Panc1 (cell line): ENCODE measurements at regions not wholly inside any gene's neighbourhood (a gene's known extent, or its start where the extent isn't known, plus 50 kb on each side); places are given as distances from the start of the nearest gene placed in this dataset.

Source experiments
- TF ChIP-seq, protein P1 (sequence below): fragments of 450-650 bp; IDR thresholded peaks from 2 replicates; pipeline ENCODE4 v1.5.1; 2017; ENCODE audit warnings: mild to moderate bottlenecking
- TF ChIP-seq, protein P2 (sequence below), 2 experiments: IDR thresholded peaks; 2 replicates each; pipeline ENCODE4 v1.6.1; 2011 to 2012; ENCODE audit warnings: low read depth in 2 of 2, control low read depth in 1 of 2, low read length in 1 of 2, mild to moderate bottlenecking in 1 of 2, moderate library complexity in 1 of 2; ENCODE audit not compliant: insufficient read depth in 1 of 2

DNA sequence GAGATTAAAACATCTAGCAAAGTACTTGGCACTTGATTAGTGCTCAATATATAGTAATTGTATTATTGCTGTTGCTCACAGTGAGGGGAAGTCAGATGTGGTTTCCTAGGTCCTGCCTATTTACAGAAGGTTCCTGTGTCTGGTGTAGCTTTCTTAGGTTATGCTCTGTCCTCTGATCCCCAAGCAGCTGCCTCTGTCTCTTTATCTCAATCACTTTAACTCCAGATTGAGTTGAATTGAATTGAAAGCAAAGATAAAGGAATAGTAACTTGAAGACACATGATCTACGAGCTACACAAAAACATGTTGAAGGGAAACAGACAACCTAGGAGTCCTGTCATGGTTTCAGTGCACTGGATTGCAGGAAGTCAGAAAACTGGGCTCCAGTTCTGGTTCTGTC lies 113.9 kb upstream of the ADAMTSL1 start:
- TF ChIP-seq, protein P1, sequence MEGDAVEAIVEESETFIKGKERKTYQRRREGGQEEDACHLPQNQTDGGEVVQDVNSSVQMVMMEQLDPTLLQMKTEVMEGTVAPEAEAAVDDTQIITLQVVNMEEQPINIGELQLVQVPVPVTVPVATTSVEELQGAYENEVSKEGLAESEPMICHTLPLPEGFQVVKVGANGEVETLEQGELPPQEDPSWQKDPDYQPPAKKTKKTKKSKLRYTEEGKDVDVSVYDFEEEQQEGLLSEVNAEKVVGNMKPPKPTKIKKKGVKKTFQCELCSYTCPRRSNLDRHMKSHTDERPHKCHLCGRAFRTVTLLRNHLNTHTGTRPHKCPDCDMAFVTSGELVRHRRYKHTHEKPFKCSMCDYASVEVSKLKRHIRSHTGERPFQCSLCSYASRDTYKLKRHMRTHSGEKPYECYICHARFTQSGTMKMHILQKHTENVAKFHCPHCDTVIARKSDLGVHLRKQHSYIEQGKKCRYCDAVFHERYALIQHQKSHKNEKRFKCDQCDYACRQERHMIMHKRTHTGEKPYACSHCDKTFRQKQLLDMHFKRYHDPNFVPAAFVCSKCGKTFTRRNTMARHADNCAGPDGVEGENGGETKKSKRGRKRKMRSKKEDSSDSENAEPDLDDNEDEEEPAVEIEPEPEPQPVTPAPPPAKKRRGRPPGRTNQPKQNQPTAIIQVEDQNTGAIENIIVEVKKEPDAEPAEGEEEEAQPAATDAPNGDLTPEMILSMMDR: no peak
- TF ChIP-seq, protein P2, sequence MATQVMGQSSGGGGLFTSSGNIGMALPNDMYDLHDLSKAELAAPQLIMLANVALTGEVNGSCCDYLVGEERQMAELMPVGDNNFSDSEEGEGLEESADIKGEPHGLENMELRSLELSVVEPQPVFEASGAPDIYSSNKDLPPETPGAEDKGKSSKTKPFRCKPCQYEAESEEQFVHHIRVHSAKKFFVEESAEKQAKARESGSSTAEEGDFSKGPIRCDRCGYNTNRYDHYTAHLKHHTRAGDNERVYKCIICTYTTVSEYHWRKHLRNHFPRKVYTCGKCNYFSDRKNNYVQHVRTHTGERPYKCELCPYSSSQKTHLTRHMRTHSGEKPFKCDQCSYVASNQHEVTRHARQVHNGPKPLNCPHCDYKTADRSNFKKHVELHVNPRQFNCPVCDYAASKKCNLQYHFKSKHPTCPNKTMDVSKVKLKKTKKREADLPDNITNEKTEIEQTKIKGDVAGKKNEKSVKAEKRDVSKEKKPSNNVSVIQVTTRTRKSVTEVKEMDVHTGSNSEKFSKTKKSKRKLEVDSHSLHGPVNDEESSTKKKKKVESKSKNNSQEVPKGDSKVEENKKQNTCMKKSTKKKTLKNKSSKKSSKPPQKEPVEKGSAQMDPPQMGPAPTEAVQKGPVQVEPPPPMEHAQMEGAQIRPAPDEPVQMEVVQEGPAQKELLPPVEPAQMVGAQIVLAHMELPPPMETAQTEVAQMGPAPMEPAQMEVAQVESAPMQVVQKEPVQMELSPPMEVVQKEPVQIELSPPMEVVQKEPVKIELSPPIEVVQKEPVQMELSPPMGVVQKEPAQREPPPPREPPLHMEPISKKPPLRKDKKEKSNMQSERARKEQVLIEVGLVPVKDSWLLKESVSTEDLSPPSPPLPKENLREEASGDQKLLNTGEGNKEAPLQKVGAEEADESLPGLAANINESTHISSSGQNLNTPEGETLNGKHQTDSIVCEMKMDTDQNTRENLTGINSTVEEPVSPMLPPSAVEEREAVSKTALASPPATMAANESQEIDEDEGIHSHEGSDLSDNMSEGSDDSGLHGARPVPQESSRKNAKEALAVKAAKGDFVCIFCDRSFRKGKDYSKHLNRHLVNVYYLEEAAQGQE (IDR thresholded peaks at IDR 0.05; ENCODE audit: insufficient read depth in 1 of 2, low read depth in 2 of 2, low read length in 1 of 2): no peak
